GM12891 (cell line): ENCODE measurements at regions not wholly inside any gene's neighbourhood (a gene's known extent, or its start where the extent isn't known, plus 50 kb on each side); places are given as distances from the start of the nearest gene placed in this dataset.

ENCODE experiments used
- POLR2A ChIP-seq: IDR thresholded peaks from 2 replicates; pipeline ENCODE4 v1.6.1; 2011; ENCODE audit warnings: low read depth, low read length, control low read depth
- POLR2AphosphoS5 ChIP-seq: IDR thresholded peaks from 2 replicates; pipeline ENCODE4 v1.6.1; 2011; ENCODE audit warnings: low read depth, low read length, control low read depth
- SPI1 ChIP-seq: IDR thresholded peaks from 2 replicates; pipeline ENCODE4 v1.6.1; 2011; ENCODE audit warnings: low read depth, low read length, control low read depth
- TAF1 ChIP-seq: IDR thresholded peaks from 2 replicates; pipeline ENCODE4 v1.6.1; 2011; ENCODE audit warnings: low read depth, low read length, control low read depth

GRCh38 chr13:40476175-40476958 lies 190.1 kb downstream of the FOXO1 start:
- TF ChIP-seq POLR2A (no peak), POLR2AphosphoS5 (no peak), SPI1 (no peak), TAF1 (no peak)
